BJ (cell line): ENCODE measurements at regions not wholly inside any gene's neighbourhood (a gene's known extent, or its start where the extent isn't known, plus 50 kb on each side); places are given as distances from the start of the nearest gene placed in this dataset.

Experiments used
- CTCF ChIA-PET: fragments of 350-600 bp; formaldehyde crosslinking; extraction: SDS; loops from one replicate; lab custom pipeline; 2021; ENCODE audit warnings: antibody characterized with exemption, inconsistent platforms; lab: Yijun Ruan, JAX
- POLR2A ChIA-PET: fragments of 300-600 bp; sonication (Branson Sonifier 250); formaldehyde crosslinking; extraction: SDS; loops from one replicate; lab custom pipeline; 2021; ENCODE audit warnings: antibody characterized with exemption; lab: Charles Lee
- DNase-seq: peaks from one replicate; pipeline ENCODE4 v3.0.0-alpha.2; 2011; ENCODE audit warnings: low read depth
- H3K27me3 ChIP-seq: 2 replicates; pipeline ENCODE4 v1.6.0; 2011; ENCODE audit warnings: low read length; ENCODE audit not compliant: control insufficient read depth, insufficient read depth
- H3K36me3 ChIP-seq: 2 replicates; pipeline ENCODE4 v1.5.1; 2011; ENCODE audit warnings: low read length; ENCODE audit not compliant: control insufficient read depth, insufficient read depth
- H3K4me3 ChIP-seq: 2 replicates; pipeline ENCODE4 v1.5.1; 2011; ENCODE audit warnings: low read depth, mild to moderate bottlenecking, control low read depth, low read length
- CTCF ChIP-seq: IDR thresholded peaks from 2 replicates; pipeline ENCODE4 v1.5.1; 2011; ENCODE audit warnings: low read depth, mild to moderate bottlenecking, control low read depth, inconsistent platforms, low read length, moderate library complexity; ENCODE audit not compliant: insufficient read depth

GRCh38 chr20:39941245-39941644 is 747.8 kb downstream of the MAFB start:
- POLR2A ChIA-PET = no interaction called here

GRCh38 chr20:39939241-39939865 is 749.7 kb downstream of the MAFB start:
- TF ChIP-seq CTCF = no peak
- Histone ChIP-seq H3K36me3 (no peaks in the 10 kb centered on the region), H3K4me3 (no peak overlapping the region), H3K27me3 (no peaks in the 10 kb centered on the region)
- no peak for DNase-seq
- ChIA-PET POLR2A (no interaction called here), CTCF (no interaction called here)

More at GRCh38 chr20:39941245-39941644, 747.8 kb downstream of the MAFB start:
- CTCF ChIA-PET = no interaction called here
- H3K4me3 ChIP-seq = no peak overlapping the region
- H3K36me3 ChIP-seq = no peaks in the 10 kb centered on the region
- H3K27me3 ChIP-seq = no peaks in the 10 kb centered on the region
- no peak for DNase-seq
- no peak for TF ChIP-seq CTCF

- DNase-seq = no peak
- POLR2A ChIA-PET = no interaction called here
- no peaks in the 10 kb centered on the region for H3K27me3 ChIP-seq
- no peaks in the 10 kb centered on the region for H3K36me3 ChIP-seq
- no peak overlapping the region for H3K4me3 ChIP-seq
- CTCF ChIA-PET = interaction anchor here (0.6 kb wide), 1 partner anchor 190 kb away, joined by 3 read pairs; no protein-coding TSS in a partner anchor
- no peak for TF ChIP-seq CTCF
Measured at GRCh38 chr20:39936401-39936800, 752.6 kb downstream of the MAFB start.

GRCh38 chr20:39935901-39936300 is 753.1 kb downstream of the MAFB start:
- no peak overlapping the region for H3K4me3 ChIP-seq
- no peaks in the 10 kb centered on the region for H3K36me3 ChIP-seq
- no peak for TF ChIP-seq CTCF
- H3K27me3 ChIP-seq = no peaks in the 10 kb centered on the region
- POLR2A ChIA-PET = no interaction called here
- no peak for DNase-seq
- CTCF ChIA-PET = interaction anchor here (0.6 kb wide), 2 partner anchors 190 to 754 kb away, joined by 3 read pairs; no protein-coding TSS in a partner anchor

- no peaks in the 10 kb centered on the region for H3K36me3 ChIP-seq
- no peak overlapping the region for H3K4me3 ChIP-seq
- no peak for TF ChIP-seq CTCF
- DNase-seq = no peak
- H3K27me3 ChIP-seq = no peaks in the 10 kb centered on the region
- ChIA-PET CTCF (no interaction called here), POLR2A (no interaction called here)
Measured at GRCh38 chr20:39916236-39916765, 772.7 kb downstream of the MAFB start.
